ENCODE measurements at regions not wholly inside any gene's neighbourhood (a gene's known extent, or its start where the extent isn't known, plus 50 kb on each side); places are given as distances from the start of the nearest gene placed in this dataset.
A peak's percentile ranks its signal among the peaks of the same experiment; 100 is the strongest.
"Not testable (repeated sequence)": the region's sequence is repeated elsewhere in the genome, so short reads cannot be mapped to it uniquely, and the experiment has no call there.

GRCh38 chr4:111334361-111334760 lies 711.5 kb upstream of the PITX2 start:
- no peak for TF ChIP-seq CTCF (IDR thresholded peaks at IDR 0.05; ENCODE audit: insufficient read depth, low read length)
- DNase-seq (ENCODE audit: low read depth), result no peak

GRCh38 chr4:111337186-111337876 lies 714.5 kb upstream of the PITX2 start:
- H3K4me3 ChIP-seq (ENCODE audit: low read depth, low read length); DNase-seq (ENCODE audit: low read depth): not testable (repeated sequence)

More at GRCh38 chr4:111334361-111334760, 711.5 kb upstream of the PITX2 start:
- no peak overlapping the region for H3K4me3 ChIP-seq (ENCODE audit: low read depth, low read length)

GRCh38 chr4:111359602-111360001 lies 736.7 kb upstream of the PITX2 start:
- DNase-seq (ENCODE audit: low read depth), result no peak
- H3K4me3 ChIP-seq (ENCODE audit: low read depth, low read length), result no peak overlapping the region
- TF ChIP-seq CTCF (IDR thresholded peaks at IDR 0.05; ENCODE audit: insufficient read depth, low read length), result no peak

- H3K4me3 ChIP-seq (ENCODE audit: low read depth, low read length), result no peak overlapping the region
- no peak for DNase-seq (ENCODE audit: low read depth)
- TF ChIP-seq CTCF (IDR thresholded peaks at IDR 0.05; ENCODE audit: insufficient read depth, low read length), result no peak
Observed at GRCh38 chr4:111360906-111361305, 738.0 kb upstream of the PITX2 start.

GRCh38 chr4:111362941-111363361 lies 740.1 kb upstream of the PITX2 start:
- H3K4me3 ChIP-seq (ENCODE audit: low read depth, low read length), result no peak overlapping the region
- no peak for TF ChIP-seq CTCF (IDR thresholded peaks at IDR 0.05; ENCODE audit: insufficient read depth, low read length)
- DNase-seq (ENCODE audit: low read depth), result peak; percentile 89

GRCh38 chr4:111377880-111378279 lies 755.0 kb upstream of the PITX2 start:
- DNase-seq (ENCODE audit: low read depth), result not testable (repeated sequence)

GRCh38 chr4:111388561-111388960 lies 756.7 kb upstream of the FAM241A start:
- TF ChIP-seq CTCF (IDR thresholded peaks at IDR 0.05; ENCODE audit: insufficient read depth, low read length), result no peak
- H3K4me3 ChIP-seq (ENCODE audit: low read depth, low read length), result no peak overlapping the region
- DNase-seq (ENCODE audit: low read depth), result no peak

More at GRCh38 chr4:111377880-111378279, 755.0 kb upstream of the PITX2 start:
- not testable (repeated sequence) for H3K4me3 ChIP-seq (ENCODE audit: low read depth, low read length)

- no peak for TF ChIP-seq CTCF (IDR thresholded peaks at IDR 0.05; ENCODE audit: insufficient read depth, low read length)
- DNase-seq (ENCODE audit: low read depth), result no peak
- H3K4me3 ChIP-seq (ENCODE audit: low read depth, low read length), result no peak overlapping the region
Observed at GRCh38 chr4:111391829-111392228, 753.4 kb upstream of the FAM241A start.
